ENCODE measurements at regions not wholly inside any gene's neighbourhood (a gene's known extent, or its start where the extent isn't known, plus 50 kb on each side); places are given as distances from the start of the nearest gene placed in this dataset.

DNA sequence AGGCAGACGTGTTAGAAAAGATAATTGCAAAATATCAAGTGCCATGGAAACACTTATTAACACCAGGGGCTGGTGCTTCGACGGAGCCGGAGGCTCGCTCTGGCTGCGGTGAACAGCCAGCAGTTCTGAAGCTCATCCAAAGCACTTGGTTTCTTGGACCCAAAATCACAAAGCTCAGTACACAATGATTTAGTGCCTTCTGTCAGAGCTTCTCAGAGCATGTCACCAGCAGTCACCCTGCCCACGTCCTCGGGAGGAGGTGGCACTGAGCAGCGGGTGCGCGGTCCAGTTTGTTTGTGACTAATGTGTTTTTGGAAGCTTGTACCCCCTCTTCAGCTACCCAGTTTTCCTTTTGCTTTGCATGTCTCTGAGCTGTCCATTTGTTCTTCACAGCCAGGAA lies 58.7 kb upstream of the KIRREL3 start:
- DNase-seq (ENCODE audit: low spot score), result no peak
- no peak for ATAC-seq (ENCODE audit: low FRiP score)
- TF ChIP-seq, protein P1, sequence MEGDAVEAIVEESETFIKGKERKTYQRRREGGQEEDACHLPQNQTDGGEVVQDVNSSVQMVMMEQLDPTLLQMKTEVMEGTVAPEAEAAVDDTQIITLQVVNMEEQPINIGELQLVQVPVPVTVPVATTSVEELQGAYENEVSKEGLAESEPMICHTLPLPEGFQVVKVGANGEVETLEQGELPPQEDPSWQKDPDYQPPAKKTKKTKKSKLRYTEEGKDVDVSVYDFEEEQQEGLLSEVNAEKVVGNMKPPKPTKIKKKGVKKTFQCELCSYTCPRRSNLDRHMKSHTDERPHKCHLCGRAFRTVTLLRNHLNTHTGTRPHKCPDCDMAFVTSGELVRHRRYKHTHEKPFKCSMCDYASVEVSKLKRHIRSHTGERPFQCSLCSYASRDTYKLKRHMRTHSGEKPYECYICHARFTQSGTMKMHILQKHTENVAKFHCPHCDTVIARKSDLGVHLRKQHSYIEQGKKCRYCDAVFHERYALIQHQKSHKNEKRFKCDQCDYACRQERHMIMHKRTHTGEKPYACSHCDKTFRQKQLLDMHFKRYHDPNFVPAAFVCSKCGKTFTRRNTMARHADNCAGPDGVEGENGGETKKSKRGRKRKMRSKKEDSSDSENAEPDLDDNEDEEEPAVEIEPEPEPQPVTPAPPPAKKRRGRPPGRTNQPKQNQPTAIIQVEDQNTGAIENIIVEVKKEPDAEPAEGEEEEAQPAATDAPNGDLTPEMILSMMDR (IDR thresholded peaks at IDR 0.05), result no peak

DNA sequence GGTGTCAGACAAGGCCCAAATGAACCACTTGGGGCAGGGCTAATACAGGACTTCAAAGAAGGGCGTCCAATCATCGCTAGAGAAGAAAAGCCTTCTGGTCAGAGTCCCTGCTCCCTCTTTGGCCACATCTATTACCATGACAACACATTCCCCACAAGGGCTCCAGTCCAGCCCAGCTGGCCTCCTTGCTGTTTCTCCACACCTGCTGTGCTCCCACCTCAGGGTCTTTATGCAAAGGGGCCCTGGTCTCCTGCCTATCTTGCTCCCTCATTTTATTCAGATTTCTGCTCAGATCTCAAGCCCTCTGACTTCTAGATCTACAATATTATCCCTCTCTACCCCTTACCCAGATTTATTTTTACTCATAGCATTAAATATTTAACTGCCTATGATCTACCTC lies 58.0 kb upstream of the KIRREL3 start:
- TF ChIP-seq, protein P1 (IDR thresholded peaks at IDR 0.05), result no peak
- ATAC-seq (ENCODE audit: low FRiP score), result no peak

DNA sequence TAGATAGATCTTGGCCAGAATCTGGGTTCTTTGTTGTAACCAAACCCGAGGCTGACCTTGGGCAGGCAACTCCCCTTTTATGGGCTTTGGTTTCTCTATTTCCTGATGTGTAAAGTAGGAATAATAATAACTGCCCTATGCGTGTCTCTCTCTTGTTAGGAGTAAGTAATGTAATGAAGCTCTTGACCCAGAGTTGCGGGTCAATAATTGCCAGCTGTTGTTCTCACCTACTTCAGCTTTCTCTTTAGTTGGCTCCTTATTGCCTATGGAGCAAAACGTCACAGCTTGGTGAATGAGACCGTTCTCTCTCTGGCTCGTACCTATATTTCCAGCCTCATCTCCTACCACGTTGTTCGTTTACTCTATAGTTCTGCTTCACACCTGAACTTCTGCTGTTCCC lies 56.6 kb upstream of the KIRREL3 start:
- TF ChIP-seq, protein P1 (IDR thresholded peaks at IDR 0.05), result no peak
- ATAC-seq (ENCODE audit: low FRiP score) (no peak), DNase-seq (ENCODE audit: low spot score) (no peak)

More for the DNA sequence above, 58.0 kb upstream of the KIRREL3 start:
- no peak for DNase-seq (ENCODE audit: low spot score)

DNA sequence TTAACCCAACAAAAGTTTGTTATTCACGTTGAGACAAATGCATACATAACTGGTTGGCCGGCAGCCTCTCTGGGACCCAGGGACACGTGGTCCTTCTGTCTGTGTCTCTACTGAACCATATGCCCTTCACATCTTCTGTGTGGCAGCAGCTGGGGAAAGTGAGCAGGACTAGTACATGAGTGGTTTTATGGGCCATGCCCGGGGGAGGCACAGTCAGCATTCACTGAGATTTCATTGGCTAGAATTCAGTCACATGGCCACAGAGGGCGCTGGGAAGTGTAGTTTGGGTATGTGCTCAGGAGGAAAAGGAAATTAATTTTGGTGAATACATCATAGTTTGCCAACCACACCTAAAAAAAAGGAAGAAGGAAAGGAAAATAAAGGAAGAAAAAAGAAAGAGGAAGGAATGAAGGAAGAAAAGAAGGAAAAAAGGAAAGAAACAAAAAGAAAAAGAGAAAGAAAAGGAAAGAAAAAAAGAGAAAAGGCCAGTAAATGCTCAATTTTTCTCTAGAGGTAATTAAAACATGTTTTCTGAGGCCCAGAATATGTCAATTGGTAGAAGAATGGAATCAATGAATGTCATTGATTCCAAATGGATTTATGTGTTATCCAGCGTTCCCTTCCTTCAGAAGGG lies 55.9 kb upstream of the KIRREL3 start:
- ATAC-seq (ENCODE audit: low FRiP score) (no peak), DNase-seq (ENCODE audit: low spot score) (no peak)
- TF ChIP-seq, protein P1 (IDR thresholded peaks at IDR 0.05), result no peak

DNA sequence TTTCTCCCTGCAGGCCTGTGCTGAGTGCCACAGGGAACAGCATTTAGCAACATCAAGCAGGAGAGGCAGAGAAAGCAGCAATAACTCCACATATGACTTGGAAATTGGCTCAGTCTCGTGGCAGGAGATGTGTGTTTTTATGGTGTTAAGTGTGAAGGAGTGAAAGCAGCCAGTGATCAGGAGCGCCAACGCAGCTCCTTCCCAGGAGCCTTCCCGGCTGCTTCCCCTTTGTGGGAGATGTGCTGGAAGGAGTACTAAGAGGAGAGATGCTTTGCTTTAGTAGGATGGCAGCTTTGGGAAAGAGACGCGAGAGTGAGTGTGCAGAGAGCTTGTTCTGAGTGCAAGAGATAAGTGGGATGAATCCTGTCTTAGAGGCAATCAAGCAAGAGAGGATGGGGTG lies 54.7 kb upstream of the KIRREL3 start:
- DNase-seq (ENCODE audit: low spot score), result no peak
- TF ChIP-seq, protein P1 (IDR thresholded peaks at IDR 0.05), result no peak
- no peak for ATAC-seq (ENCODE audit: low FRiP score)

DNA sequence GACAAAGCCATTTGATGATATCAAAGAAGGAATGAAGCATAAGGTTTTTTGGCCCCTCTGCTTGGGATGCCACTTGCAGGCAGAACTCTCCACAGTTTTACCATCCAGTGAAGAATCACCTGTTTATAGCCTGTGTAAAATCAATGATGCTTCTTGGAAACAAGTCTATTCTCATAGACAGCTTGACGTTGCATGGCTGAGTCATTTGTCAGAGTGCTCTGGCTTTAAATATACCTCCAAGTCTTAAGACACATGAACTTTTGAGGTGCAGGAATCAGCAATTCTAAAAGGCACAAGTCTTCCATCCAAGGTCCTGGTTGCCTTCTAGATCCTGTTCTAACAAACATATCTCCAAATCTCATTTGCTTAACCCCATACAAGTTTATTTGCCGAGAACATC lies 53.6 kb upstream of the KIRREL3 start:
- ATAC-seq (ENCODE audit: low FRiP score), result no peak

DNA sequence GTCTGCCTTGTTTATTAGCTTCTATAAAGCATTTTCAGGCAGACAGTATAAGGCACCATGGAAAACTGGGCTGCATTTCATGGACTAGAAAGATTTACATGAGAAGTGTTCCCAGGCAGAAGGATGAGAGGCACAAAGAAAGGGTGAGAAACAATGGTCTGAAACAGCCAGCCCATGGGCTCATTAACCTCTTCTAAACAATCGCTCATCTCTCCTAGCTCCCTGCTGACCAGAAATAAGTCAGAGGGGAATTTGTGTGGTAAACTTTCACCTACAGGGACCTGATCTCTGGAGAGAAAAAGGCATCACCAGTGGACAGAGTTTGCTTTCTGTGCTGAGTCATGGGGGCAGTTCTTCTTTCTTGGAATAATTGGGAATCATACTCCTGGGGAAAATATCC lies 51.8 kb upstream of the KIRREL3 start:
- no peak for ATAC-seq (ENCODE audit: low FRiP score)
- TF ChIP-seq, protein P1 (IDR thresholded peaks at IDR 0.05), result no peak
- DNase-seq (ENCODE audit: low spot score), result no peak

More for the DNA sequence above, 53.6 kb upstream of the KIRREL3 start:
- DNase-seq (ENCODE audit: low spot score), result no peak
- TF ChIP-seq, protein P1 (IDR thresholded peaks at IDR 0.05), result no peak

All from omental fat pad (tissue), 3 donors.